K562 (cell line): ENCODE measurements at regions not wholly inside any gene's neighbourhood (a gene's known extent, or its start where the extent isn't known, plus 50 kb on each side); places are given as distances from the start of the nearest gene placed in this dataset.
A peak's percentile ranks its signal among the peaks of the same experiment; 100 is the strongest.
"Not testable (repeated sequence)": the region's sequence is repeated elsewhere in the genome, so short reads cannot be mapped to it uniquely, and the experiment has no call there.

Experiments used
- ATAC-seq: fragments of 200-7000 bp; cut with Tn5 transposase; 3 replicates; pipeline ENCODE4 v1.9.1; 2020; ENCODE audit warnings: moderate library complexity
- BruUV-seq: library from RNA; stranded (reverse); fragments of 400-500 nt; replicated peaks from 2 replicates; lab custom pipeline; 2021; lab: Mats Ljungman, UMichigan
- CTCF ChIA-PET: fragments of 300-600 bp; formaldehyde crosslinking; extraction: SDS; loops from one replicate; lab custom pipeline; 2021; ENCODE audit warnings: low intra/inter-chr PET ratio; lab: Yijun Ruan, JAX
- POLR2A ChIA-PET: fragments of 300-600, 350-650 bp; sonication (Branson Sonifier 250); formaldehyde crosslinking; extraction: SDS; loops from one replicate; lab custom pipeline; 2021; ENCODE audit warnings: antibody characterized with exemption, inconsistent platforms; lab: Yijun Ruan, JAX
- DNase-seq, 4 experiments: peaks; one replicate each; pipeline versions ENCODE4 v3.0.0 to v3.0.0-alpha.2; 2011 to 2018; ENCODE audit warnings: low spot score in 3 of 4, mixed read lengths in 3 of 4; ENCODE audit errors: extremely low read depth in 1 of 4
- FAIRE-seq: peaks from 2 replicates; lab custom pipeline; 2011; peaks lifted over from hg19 to GRCh38; lab: Jason Lieb, UNC
- H2AFZ ChIP-seq: 2 replicates; pipeline ENCODE4 v1.6.0; 2011; ENCODE audit warnings: low read depth, low read length, control low read depth, inconsistent platforms
- H3K27ac ChIP-seq: fragments of 200-600 bp; 3 replicates; pipeline ENCODE4 v1.8.0; 2011; ENCODE audit warnings: low read depth, mild to moderate bottlenecking, control low read depth, inconsistent platforms, low read length, moderate library complexity, mixed read lengths; ENCODE audit errors: extremely low read depth
- H3K27me3 ChIP-seq, 2 experiments: fragments of 300-600 bp in 1 of 2; 2 replicates in 1 of 2; 3 replicates in 1 of 2; pipeline versions ENCODE4 v1.6.0 to v1.8.0; 2011; ENCODE audit warnings: inconsistent platforms in 2 of 2, low read length in 2 of 2, mild to moderate bottlenecking in 1 of 2, mixed read lengths in 1 of 2, moderate library complexity in 1 of 2; ENCODE audit not compliant: control insufficient read depth in 2 of 2, insufficient read depth in 2 of 2
- H3K36me3 ChIP-seq: fragments of 300-600 bp; 3 replicates; pipeline ENCODE4 v1.8.0; 2011; ENCODE audit warnings: mild to moderate bottlenecking, low read length, inconsistent platforms; ENCODE audit not compliant: control insufficient read depth, insufficient read depth
- H3K4me1 ChIP-seq, 2 experiments: fragments of 200-600 bp in 1 of 2; replicated peaks in 1 of 2; 2 replicates in 1 of 2; 3 replicates in 1 of 2; pipeline versions ENCODE4 v1.5.1 to v1.8.0; 2011; ENCODE audit warnings: inconsistent platforms in 2 of 2, low read length in 2 of 2, mild to moderate bottlenecking in 1 of 2, mixed read lengths in 1 of 2, moderate library complexity in 1 of 2; ENCODE audit not compliant: control insufficient read depth in 2 of 2, insufficient read depth in 2 of 2
- H3K4me2 ChIP-seq: 2 replicates; pipeline ENCODE4 v1.6.1; 2011; ENCODE audit warnings: low read length, control low read depth, inconsistent platforms, mixed read lengths; ENCODE audit not compliant: insufficient read depth
- H3K4me3 ChIP-seq: fragments of 200-600 bp; sonication (generic), shearing (Covaris generic); 2 replicates; pipeline ENCODE4 v1.5.1; 2016; ENCODE audit warnings: control low read depth, inconsistent platforms
- H3K79me2 ChIP-seq: fragments of 200-600 bp; 3 replicates; pipeline ENCODE4 v1.8.0; 2011; ENCODE audit warnings: low read length, inconsistent platforms; ENCODE audit not compliant: control insufficient read depth, insufficient read depth
- H3K9ac ChIP-seq, 2 experiments: 2 replicates each; pipeline versions ENCODE4 v1.6.0 to v1.6.1; 2011; ENCODE audit warnings: low read depth in 2 of 2, low read length in 2 of 2, control low read depth in 1 of 2, inconsistent platforms in 1 of 2, mild to moderate bottlenecking in 1 of 2, mixed read lengths in 1 of 2; ENCODE audit not compliant: insufficient read depth in 1 of 2
- H3K9me1 ChIP-seq: one replicate; pipeline ENCODE4 v1.6.0; 2011; ENCODE audit warnings: inconsistent platforms, mild to moderate bottlenecking, low read length, moderate library complexity; ENCODE audit not compliant: control insufficient read depth, insufficient read depth
- H3K9me3 ChIP-seq: replicated peaks from 2 replicates; pipeline ENCODE4 v1.5.1; 2011; ENCODE audit warnings: low read depth, low read length, inconsistent platforms; ENCODE audit not compliant: control insufficient read depth, insufficient read depth
- H4K20me1 ChIP-seq: replicated peaks from 2 replicates; pipeline ENCODE4 v1.6.1; 2011; ENCODE audit warnings: low read length, inconsistent platforms, mixed read lengths; ENCODE audit not compliant: control insufficient read depth, insufficient read depth
- C11orf30 ChIP-seq: fragments of 450-650 bp; IDR thresholded peaks from 2 replicates; pipeline ENCODE4 v1.6.1; 2016; ENCODE audit warnings: low read depth, mild to moderate bottlenecking
- MAFG ChIP-seq: fragments of 450-650 bp; conservative IDR thresholded peaks from 2 replicates; pipeline ENCODE4 v1.6.1; 2016; ENCODE audit warnings: missing genetic modification characterization, missing compliant biosample characterization
- MAFK ChIP-seq: IDR thresholded peaks from 2 replicates; pipeline ENCODE4 v1.6.1; 2011; ENCODE audit warnings: low read length, improper control_type of control experiment
- SMARCB1 ChIP-seq: IDR thresholded peaks from 2 replicates; pipeline ENCODE4 v1.6.1; 2011; ENCODE audit warnings: improper control_type of control experiment, low read depth; ENCODE audit not compliant: insufficient read length
- ZNF316 ChIP-seq: fragments of 450-650 bp; IDR thresholded peaks from 2 replicates; pipeline ENCODE4 v1.6.1; 2016
- ZNF785 ChIP-seq: fragments of 250-450 bp; sonication (Bioruptor Pico); IDR thresholded peaks from 2 replicates; pipeline ENCODE4 v1.4.0; 2020; ENCODE audit warnings: mild to moderate bottlenecking
- ZNF830 ChIP-seq: fragments of 250-450 bp; sonication (Bioruptor Pico); IDR thresholded peaks from 2 replicates; pipeline ENCODE4 v1.5.0; 2021; ENCODE audit warnings: mild to moderate bottlenecking
- WGBS: fragments of 100-300 bp; shearing (Covaris generic); methylation state at CpG from one replicate; pipeline ENCODE4 v1.1.6; 2016; ENCODE audit warnings: low coverage, mixed read lengths; ENCODE audit not compliant: insufficient coverage; ENCODE audit errors: missing lambda C conversion rate; 5-methylcytosine and 5-hydroxymethylcytosine counted together
- in situ Hi-C: fragments of 300-500 bp; cut with MboI; formaldehyde crosslinking; loops from 4 replicates; pipeline ENCODE4 v1.15.0; 2018; ENCODE audit warnings: inconsistent platforms, mixed read lengths
- intact Hi-C: fragments of 100-400 bp; cut with micrococcal nuclease; formaldehyde crosslinking; loops from 2 replicates; pipeline ENCODE4 v1.14.2; 2022
- TF ChIP-seq, protein P1 (sequence below): fragments of 250-450 bp; sonication (Bioruptor Pico); IDR thresholded peaks from 2 replicates; pipeline ENCODE4 v1.4.0; 2020; ENCODE audit warnings: mild to moderate bottlenecking, moderate library complexity, borderline replicate concordance
- TF ChIP-seq, protein P2 (sequence below): sonication (generic); formaldehyde crosslinking; IDR thresholded peaks from 2 replicates; pipeline ENCODE4 v1.8.1; 2022; ENCODE audit warnings: missing genetic modification reagents

DNA sequence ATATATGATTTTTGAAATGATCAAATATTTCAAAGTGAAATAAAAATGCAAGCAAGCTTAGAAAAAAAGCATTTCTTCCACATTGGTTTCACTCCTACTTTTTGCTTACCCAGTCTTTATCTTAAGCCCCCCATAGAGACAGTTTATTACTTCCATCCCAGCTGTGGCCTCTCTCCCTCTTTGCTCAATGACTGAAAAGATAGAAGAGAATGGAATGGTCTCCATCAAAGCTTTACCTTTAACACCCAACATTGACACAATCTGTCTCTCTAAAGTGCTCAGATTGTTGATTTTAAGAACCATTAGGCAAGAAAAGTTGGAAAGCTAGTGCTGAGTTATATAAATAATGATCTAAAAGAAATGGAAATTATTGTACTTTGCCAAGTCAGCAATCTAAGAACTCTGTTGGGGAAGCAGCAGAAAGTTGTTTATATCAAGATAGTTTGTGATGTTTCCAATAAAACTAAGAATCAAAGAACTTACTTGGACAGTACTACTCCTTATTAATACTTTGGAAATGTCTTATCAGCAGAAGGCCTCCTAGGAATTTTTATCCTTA lies 277.5 kb upstream of the NREP start:
- FAIRE-seq, result no peak
- Histone ChIP-seq H3K79me2 (no peaks in the 10 kb centered on the region), H4K20me1 (no peaks in the 10 kb centered on the region), H3K27me3 (no peaks in the 10 kb centered on the region), H2AFZ (no peak overlapping the region), H3K4me1 (no peaks in the 10 kb centered on the region), H3K4me2 (no peak overlapping the region), H3K9ac (no peak overlapping the region), H3K4me3 (no peak overlapping the region), H3K27ac (no peak overlapping the region), H3K36me3 (no peaks in the 10 kb centered on the region), H3K9me3 (no peaks in the 10 kb centered on the region), H3K9me1 (no peaks in the 10 kb centered on the region)
- no peak for DNase-seq
- BruUV-seq, result no TSS peak
- in situ Hi-C loops (no loop called here), intact Hi-C loops (no loop called here)
- ATAC-seq, result no peak
- TF ChIP-seq ZNF830 (no peak), C11orf30 (peak; percentile 36; the same call in 1 of the 2 replicates), MAFG (tag) (peak; percentile 46; the same call in 1 of the 2 replicates), MAFK (peak; percentile 40; the same call in 1 of the 2 replicates), SMARCB1 (no peak), ZNF316 (peak; percentile 55), ZNF785 (CRISPR knock-in tag) (no peak)
- TF ChIP-seq, protein P1, sequence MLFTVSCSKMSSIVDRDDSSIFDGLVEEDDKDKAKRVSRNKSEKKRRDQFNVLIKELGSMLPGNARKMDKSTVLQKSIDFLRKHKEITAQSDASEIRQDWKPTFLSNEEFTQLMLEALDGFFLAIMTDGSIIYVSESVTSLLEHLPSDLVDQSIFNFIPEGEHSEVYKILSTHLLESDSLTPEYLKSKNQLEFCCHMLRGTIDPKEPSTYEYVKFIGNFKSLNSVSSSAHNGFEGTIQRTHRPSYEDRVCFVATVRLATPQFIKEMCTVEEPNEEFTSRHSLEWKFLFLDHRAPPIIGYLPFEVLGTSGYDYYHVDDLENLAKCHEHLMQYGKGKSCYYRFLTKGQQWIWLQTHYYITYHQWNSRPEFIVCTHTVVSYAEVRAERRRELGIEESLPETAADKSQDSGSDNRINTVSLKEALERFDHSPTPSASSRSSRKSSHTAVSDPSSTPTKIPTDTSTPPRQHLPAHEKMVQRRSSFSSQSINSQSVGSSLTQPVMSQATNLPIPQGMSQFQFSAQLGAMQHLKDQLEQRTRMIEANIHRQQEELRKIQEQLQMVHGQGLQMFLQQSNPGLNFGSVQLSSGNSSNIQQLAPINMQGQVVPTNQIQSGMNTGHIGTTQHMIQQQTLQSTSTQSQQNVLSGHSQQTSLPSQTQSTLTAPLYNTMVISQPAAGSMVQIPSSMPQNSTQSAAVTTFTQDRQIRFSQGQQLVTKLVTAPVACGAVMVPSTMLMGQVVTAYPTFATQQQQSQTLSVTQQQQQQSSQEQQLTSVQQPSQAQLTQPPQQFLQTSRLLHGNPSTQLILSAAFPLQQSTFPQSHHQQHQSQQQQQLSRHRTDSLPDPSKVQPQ (CRISPR knock-in tag), result no peak
- TF ChIP-seq, protein P2, sequence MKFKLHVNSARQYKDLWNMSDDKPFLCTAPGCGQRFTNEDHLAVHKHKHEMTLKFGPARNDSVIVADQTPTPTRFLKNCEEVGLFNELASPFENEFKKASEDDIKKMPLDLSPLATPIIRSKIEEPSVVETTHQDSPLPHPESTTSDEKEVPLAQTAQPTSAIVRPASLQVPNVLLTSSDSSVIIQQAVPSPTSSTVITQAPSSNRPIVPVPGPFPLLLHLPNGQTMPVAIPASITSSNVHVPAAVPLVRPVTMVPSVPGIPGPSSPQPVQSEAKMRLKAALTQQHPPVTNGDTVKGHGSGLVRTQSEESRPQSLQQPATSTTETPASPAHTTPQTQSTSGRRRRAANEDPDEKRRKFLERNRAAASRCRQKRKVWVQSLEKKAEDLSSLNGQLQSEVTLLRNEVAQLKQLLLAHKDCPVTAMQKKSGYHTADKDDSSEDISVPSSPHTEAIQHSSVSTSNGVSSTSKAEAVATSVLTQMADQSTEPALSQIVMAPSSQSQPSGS, result no peak
- ChIA-PET CTCF (no interaction called here), POLR2A (no interaction called here)

DNA sequence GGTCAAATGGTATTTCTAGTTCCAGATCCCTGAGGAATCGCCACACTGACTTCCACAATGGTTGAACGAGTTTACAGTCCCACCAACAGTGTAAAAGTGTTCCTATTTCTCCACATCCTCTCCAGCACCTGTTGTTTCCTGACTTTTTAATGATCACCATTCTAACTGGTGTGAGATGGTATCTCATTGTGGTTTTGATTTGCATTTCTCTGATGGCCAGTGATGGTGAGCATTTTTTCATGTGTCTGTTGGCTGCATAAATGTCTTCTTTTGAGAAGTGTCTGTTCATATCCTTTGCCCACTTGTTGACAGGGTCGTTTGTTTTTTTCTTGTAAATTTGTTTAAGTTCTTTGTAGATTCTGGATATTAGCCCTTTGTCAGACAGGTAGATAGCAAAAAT lies 269.9 kb upstream of the NREP start:
- FAIRE-seq, H3K4me3 ChIP-seq, H3K4me2 ChIP-seq, BruUV-seq, intact Hi-C loops, H3K9me1 ChIP-seq, CTCF ChIA-PET, in situ Hi-C loops, H3K27ac ChIP-seq, POLR2A ChIA-PET, H4K20me1 ChIP-seq, DNase-seq, ATAC-seq, H3K79me2 ChIP-seq, H3K27me3 ChIP-seq, H3K9me3 ChIP-seq, H3K36me3 ChIP-seq, H3K4me1 ChIP-seq, H3K9ac ChIP-seq, H2AFZ ChIP-seq: not testable (repeated sequence)
- 6% methylated on average over 3 of the region's 3 CpGs for WGBS
